CD4-positive, alpha-beta T cell treated with Interleukin-4 for 4 hours (primary cell): ENCODE measurements at regions not wholly inside any gene's neighbourhood (a gene's known extent, or its start where the extent isn't known, plus 50 kb on each side); places are given as distances from the start of the nearest gene placed in this dataset.

Source experiments
- DNase-seq: peaks from one replicate; pipeline ENCODE4 v3.0.0-alpha.2; 2020

DNA sequence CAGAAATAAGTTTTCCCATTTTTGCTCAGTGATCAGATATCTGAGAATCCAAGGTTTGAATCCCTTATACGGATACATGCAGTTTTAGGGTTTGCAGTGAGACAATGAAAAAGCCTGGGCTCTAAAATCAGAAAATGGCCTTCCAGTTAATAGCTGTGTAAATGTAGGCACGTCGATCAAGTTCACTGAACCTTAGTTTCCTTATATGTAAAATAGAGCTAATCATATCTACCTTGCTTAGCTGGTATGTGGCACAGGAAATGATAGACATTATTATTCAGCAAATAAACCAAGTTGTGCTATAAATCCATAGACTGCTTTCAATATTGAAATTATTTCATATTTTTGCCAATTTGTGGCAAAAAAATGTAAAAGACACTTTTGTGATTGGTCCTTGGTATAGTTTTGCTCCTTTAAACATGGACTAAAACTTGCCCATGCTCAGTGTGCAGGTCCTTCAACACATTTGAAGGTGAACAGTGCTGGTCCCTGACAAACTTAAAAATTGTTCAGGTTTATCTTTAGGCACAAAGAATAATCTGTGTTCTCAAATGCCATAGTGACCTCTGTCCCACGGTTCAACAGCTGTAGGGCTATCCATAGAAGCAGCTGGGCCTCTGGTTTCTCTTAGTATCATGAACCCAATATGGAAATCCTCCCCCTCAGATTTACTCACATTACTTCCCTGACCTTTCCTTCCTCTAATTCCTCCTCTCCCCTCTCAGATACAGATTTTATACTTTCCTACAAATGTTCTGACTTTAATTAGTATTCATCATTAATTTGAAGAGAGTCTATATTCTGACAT, 51.0 kb downstream of the CCDC54 start:
- no peak for DNase-seq

DNA sequence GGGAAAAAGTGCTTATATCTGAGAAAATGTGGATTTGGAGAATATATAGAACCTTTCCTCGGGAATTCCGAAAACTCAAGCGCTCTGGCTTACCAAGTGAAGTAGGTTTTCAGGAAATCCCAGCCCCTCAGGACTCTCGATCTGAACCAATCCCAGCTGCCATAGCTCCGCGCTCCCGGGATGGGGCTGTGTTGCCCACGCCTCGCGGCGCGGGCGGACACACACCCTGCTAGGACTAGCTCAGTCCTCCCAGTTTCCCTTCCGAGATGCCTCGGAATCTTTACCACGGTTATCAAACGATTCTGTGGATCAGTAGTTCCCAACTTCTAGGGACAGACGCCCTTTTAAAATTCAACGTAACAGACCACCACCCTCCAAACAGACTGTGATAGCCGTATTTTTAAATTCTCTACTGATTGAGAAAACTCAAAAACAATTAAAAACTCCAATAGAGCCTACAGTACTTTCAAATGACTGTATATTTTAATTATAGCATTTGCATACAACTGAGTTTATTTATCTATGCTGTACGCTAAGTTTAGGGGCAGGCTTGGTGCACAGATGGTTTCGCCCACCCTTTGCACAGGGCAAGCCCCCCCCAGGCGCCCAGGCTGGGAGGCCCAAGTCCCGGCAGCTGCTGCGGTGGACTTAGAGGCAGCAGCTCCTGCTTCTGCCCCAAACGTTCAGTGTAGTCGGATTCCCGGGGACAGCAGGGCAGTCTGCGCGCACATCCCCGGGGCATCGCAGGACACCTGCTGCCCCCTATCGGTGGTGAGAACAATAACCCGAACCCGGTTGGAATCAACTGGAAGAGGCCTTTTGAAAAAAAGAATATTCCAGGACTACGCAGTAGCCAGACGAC, 52.3 kb downstream of the CCDC54 start:
- peak; percentile 57 for DNase-seq

DNA sequence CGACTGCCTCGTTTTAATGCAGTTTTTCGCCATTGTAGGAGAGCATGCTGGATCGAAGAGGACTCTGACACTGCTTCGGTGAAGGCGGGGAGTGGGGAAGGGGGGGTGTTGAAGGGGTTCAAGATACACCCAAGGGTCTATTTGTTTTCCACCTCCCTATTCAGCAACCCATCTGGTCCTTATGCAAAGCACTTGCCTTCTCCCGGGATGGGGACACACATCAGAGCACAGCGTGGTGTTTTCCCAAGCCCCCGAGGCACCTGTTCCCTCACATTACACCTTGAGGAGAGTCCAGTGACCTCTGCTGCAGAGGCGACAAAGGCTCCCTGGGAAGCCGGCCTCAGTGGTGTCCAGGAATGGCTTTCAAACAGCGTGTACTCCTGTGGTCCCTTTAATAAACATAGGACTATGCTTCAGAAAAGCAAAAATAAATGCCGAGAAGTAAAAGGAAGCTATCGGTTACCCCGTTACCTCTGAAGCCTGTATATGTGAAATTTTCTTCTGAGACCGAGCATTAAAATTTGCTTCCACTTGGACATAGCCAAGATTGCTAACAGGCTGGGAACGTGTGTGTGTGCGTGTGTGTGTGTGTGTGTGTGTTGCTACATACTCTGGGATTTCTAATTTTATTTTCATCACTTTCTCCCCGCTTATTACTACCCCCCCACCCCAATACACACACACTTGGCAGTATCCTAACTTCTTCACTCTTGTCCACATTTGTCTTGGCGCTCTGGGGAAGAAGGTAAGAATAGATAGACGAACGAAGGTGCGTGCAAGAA, 53.2 kb downstream of the CCDC54 start:
- DNase-seq = no peak

DNA sequence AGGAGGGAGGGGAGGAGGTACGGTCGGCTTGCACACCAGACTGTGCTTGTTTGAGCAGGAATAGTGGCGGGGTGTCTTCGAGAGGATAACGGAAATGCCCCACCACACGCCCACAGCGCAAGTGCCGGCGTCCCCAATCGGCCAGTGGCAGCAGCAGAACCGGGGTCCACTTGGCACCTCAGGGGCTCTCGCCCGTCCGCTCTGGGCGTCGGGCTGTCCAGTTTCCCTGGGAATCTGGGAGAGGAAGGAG, 53.7 kb downstream of the CCDC54 start:
- no peak for DNase-seq

DNA sequence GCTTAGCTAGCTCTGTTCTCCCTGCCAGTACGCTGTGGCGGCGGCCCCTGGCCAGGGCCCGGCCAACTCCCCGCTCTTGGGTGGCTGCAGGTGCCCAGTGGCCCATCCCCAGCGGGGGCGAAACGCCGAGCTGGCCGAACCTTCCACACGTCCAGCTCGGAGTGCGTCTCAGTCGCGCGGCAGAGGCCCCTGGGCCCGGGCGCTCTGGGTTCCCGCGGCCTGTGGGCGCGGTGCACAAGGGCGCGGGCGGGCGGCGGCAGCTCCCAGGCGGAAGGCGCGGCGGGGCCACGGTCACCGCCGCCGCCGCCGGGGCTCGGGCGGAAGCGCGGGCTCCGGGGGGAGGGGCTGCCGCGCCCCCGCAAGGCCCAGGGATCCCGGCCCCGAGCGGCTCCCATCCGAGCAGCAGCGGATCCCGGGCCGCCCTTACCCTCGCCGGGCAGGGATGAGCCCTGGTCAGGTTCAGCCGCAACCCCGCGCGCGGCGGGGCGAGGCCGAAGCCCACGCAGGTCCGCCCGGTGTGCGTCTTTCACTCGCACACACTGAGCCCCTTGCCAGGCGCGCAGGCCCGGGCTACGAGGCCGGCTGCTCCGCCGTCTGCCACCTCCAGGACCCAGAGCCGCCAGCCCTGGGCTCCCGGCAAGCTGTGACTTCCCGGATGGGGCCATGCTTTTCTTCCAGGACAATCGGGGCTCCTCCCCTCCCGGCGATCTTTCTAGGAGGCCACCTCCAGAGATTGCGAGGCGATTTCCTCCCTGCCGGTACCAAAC, 54.2 kb downstream of the CCDC54 start:
- DNase-seq = no peak

DNA sequence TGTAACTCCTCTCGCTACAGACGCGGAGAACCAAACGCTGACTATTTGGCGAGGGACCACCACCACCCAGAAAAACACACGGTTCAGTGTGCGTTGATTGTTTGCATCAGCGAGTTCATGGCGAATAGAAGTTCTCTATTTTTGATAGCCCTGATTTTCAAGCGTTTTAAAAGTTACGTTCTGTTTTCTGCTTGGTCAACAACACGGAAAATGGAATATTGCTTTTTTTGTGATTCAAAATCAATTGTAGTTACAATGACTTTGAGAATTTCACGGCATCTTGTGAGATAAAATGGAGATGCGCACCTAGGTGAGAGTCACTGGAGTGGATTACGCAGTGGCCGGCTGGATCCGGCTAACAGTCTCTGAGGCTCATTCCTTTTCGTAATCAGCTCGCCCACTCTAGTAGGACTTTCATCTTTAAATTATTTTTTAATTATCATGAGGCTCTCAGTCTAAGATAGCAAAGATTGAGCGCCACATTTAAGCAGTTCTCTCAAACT, 54.8 kb downstream of the CCDC54 start:
- no peak for DNase-seq

DNA sequence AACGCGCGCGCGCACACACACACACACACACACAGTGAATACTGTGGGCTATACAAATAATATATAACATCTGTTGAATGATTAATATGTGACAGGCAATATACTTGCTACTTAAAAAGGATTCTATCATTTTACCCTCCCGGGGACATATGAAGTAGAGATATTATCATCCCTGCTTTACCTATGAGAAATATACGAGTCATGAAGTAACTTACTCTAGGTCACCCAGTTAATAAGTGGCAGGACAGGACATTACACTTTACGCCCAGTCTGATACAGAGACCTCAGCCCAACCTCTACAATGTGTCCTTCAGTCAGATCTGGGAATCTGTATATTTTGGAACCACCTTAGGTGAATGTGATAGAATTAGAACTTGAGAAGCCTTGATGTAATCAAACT, 55.4 kb downstream of the CCDC54 start:
- DNase-seq = no peak

DNA sequence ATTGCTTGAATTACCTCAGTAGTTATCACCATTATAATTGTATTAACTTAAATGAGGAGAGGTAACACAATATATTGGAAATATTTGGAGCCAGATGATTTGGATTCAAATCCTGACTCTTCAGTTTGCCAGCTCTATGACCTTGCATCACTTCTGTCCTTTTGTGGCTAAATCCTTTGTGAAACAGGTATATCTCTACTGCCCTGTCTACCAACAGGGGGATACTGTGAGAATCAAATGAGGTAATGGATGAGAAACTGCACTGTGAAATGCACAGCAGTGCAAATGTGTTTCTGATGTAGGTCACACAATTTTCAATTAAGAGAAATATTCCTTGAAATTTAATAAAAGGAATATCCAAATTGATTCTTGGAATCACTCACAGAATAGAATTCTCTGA, 58.8 kb downstream of the CCDC54 start:
- DNase-seq = no peak

DNA sequence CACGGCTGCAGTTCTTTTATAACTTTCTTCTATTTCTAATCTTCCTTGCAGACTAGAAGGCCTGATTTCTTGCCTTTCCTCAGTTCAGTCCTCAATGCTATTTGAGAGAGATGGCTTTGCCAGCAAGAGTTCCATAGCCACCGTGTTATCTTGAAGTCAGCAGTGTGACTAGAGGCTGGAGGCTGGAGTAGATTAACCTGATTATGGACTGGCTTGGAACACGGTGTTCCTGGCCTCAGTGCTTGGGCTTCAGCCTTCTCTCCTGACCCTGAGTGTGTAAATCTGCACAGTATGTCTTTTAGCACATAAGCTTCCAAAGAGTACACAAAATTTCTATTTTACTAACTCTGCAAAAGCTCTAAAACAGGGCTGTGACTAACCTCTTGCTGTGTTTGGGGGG, 61.4 kb downstream of the CCDC54 start:
- DNase-seq = no peak

DNA sequence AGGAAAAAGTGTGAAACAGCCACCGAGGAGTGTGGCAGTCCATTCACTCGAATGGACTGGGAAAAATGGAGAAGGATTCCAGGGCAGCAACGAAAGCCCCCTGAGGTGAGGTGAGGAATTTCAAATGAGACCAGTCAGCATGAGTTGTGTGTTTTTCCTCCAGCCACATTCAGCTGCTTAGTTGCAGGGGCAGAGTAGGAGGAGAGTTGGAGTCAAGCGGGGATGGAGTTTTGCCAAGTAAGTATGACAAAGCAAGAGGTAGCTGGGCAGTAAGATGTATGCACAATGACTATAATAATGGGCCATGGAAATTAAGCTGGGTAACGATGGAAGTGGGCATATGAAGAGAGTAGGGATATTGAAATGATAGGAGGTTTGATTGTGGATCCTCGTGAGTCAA, 64.4 kb downstream of the CCDC54 start:
- no peak for DNase-seq

DNA sequence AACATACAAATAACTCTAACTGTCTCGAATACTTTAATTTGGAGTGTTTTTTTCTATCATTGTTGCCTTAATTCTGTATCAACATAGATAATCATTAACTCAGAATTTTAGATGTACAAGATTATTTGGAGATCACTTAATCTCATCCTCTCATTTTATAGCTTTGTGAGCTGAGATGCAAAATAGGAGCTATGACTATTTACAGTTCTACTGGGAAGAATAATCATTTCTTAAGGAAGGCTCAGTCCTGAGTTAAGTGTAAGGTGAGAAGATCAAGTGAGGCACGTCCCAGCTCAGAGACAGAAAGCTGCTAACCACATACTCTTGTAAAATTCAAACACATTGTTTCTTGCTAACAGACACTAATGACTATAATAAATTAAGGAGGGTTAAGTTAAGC, 66.2 kb downstream of the CCDC54 start:
- no peak for DNase-seq

DNA sequence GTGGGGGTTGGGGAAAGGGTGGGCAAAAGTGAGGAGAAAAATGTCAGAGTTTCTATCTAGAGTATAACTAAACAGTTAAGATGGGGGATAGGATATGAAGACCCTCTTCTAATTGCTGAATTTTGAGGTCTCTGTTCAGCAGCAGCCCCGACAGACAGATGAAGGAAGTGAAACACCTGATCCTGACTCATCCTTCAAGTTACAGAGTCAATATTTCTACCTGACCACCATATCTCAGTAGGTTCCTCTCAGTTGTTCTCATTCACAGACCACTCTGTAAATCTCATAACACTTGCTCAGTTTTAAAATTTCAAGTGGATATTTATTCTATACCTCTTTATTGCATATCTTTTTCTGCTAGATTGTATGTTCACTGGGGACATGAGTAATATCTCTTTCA, 69.5 kb downstream of the CCDC54 start:
- no peak for DNase-seq

DNA sequence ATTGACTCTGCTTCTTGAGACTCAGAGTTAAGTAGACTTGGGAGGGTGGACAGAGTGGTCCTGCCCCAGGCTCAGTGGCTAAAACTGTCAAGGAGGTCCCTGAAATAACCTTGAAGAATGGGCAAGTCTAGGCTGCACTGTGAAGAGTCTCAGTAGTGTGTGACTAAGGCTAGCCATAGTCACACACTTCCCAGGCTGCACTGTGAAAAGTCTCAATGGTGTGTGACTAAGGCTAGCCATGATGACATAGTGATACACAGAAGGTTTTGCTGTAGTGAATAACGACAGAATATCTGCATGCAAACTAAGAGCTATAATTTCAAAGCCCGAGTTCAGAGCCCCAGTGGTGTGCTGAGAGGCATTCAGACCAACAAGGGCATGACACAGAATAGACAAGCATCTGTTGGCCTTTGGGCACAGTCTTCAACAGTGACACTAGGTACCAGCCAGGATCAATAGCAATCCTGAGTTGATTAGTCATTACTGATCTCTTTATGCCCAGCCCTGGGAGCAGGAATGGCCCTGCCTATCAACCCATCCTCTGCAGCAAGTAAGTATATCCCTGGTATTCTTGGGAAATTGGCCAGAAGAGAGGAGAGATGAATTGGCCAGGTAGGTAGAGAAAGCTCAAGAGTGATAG, 72.4 kb upstream of the BBX start:
- DNase-seq = no peak

DNA sequence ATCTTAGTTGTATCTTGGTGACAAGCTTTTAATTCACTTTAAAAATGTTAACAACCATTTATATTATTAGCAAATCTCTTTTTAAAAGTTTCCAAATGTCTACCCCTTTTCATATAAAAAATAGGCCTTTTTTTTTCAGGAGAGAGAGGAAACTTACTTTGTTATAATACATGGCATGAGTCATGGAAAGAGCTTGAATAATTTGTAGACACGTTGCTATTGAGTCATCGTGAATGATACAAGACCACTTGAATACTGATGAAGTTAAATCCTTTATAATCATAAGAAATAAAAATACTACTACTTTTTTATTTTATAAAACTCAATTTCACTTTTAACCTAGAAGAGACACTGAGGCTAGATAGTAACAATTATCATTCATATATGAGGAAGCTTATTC, 70.3 kb upstream of the BBX start:
- no peak for DNase-seq

DNA sequence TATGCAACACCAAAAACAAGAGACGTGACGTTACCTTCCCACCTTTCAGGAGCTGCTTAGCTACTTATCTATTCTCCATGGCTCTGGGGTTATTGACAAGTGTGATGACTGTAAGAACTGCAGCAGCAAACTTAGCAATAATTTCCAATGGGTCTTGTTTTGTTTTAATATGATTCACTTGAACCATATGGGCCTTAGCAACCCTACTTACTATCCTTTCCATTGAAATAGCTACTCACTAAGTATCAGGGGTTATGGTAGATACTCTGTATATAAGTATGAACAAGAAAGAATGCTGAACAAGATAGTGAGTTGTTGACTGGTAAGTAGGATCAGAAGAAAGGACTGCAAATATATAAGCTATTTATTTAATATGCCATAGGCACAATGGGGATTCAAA, 69.3 kb upstream of the BBX start:
- DNase-seq = no peak

DNA sequence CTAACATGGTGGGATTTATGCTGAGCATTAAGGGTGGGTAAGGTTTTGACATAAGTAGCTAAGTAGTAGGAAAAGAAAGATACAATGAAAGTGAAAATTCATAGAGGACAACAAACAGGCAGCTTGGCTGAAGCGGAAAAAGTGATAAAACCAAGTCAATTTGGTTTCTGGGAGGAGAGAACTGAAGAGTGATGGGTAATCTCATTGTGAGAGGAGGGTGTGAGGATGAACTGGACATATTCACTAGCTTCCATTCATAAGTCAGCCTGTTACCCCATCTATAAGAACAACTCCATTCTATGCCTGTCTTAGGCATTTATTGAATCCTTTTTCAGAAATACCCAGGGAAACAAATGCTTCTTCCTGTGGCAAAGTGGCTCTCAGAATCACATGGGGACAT, 67.1 kb upstream of the BBX start:
- no peak for DNase-seq

DNA sequence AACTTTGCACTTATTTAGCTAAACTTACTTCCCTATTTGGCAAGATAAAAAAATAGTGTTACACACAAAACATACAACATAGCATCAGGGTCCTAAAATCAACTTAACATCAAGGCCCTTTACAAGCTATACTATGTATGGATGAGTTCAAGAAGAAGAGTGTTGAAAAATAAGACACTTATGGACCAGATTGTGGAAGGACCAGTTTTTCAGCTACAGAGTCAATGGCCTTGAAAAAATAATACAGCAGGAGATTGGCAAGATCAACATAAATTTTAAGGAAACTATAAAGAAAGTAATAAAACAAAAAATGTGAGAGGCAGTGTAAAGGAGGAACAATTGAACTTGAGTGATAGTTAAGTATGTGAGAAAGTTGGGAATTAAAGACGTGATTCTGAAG, 66.3 kb upstream of the BBX start:
- DNase-seq = no peak

DNA sequence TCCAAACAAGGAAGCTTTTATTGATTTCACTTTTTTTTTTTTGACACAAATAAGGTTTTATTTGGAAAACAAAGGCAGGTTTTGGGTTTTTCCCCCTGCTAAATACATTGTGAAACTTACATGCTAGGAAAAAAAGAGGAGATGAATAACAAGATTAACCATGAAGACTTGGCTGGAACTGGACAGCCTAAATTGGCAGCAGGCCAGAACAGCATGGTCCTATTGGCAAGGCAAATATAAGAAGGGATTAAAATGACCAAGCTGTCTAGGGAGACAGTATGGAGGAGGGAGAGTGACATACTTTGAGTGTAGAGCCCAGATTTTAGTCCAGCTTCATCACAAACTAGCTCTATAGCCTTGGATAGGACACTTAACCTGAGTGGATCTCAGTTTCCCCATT, 63.9 kb upstream of the BBX start:
- no peak for DNase-seq

DNA sequence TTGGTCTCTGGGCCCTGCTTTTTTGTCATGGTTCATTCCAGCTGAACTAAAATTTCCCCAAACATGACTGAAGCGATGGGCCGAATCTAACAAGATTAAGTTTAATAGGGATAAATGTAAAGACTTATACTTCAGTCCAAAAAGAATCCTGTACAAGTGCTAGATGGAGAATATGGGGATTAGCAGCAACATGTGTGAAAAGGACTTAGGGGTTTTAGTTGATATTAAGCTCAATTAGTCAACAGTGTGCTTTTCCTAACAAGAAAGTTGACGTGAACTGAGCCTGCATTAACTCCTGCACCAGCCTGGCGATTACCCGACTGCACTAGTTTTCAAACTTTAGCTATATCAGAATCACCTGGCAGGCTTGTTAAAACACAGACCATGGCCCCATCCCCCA, 61.0 kb upstream of the BBX start:
- no peak for DNase-seq

DNA sequence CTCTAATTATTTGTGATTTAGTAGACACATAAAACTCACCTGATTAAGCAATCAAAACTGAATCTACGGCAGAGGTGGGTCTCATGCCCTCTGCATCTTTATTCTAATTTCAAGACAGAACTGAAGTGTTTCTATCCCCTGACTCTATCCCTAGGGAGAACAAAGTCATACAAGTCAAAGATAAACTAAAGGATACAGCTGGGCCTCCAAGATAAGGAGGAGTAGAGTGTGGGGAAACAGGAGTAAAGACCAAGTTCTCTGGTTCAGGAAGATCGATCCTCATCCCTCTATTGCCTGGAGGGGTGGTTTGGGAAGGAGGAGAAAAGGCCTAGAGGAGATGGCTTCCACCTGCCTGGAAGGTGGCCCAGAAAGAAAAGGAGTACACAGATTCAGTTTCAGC, 58.7 kb upstream of the BBX start:
- DNase-seq = no peak

DNA sequence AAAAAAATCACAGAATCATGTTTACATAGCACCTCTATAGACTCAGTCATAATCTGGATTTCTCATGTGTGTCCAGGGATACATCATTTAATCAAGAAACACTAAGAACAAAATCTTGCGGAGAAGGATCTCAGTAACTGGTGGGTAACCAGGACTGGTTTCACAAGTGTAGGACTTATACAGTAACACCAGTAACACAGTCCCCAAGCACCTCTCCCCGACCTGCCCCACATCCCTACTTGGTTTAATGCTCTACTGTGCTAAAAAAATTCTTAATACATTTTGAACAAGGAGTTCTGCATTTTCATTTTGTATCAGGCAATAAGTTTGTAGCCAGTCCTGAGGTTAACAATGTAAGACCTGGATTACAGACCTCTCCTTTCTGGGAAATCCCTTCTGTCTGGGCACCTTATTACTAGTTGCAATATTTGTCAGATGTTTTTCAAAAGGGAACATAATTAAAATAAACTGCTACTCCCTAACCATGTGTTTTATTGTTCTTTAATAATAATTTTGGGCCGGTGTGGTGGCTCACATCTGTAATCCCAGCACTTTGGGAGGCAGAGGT, 57.6 kb upstream of the BBX start:
- DNase-seq = no peak

DNA sequence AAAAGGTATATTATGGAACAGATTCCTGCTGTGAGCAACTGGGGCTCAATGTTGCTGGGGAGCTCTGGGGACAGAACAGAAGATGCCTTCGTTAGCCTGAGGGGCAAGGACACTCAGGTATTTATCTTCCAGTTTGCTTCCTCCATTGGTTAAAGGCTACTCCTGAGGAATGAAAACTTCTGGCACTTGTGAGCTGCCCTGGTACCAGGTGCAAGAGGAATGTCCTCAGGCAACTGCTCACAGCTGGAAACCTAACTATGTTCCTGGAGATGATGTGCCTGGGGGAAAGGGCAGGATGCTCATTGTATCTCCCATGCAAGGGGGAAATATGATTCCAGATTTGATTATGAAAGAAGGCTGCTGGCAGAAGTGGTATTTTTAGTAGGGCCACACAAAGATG, 54.0 kb upstream of the BBX start:
- DNase-seq = no peak
